ENCODE measurements at regions not wholly inside any gene's neighbourhood (a gene's known extent, or its start where the extent isn't known, plus 50 kb on each side); places are given as distances from the start of the nearest gene placed in this dataset.

- no peaks in the 10 kb centered on the region for H3K36me3 ChIP-seq
- no peak for TF ChIP-seq CTCF (IDR thresholded peaks at IDR 0.05)
Observed at GRCh38 chr5:61824396-61824795, 481.6 kb upstream of the KIF2A start.

GRCh38 chr5:61827445-61827975 is 478.5 kb upstream of the KIF2A start:
- no peak for TF ChIP-seq CTCF (IDR thresholded peaks at IDR 0.05)
- no peaks in the 10 kb centered on the region for H3K9me3 ChIP-seq

More at GRCh38 chr5:61824396-61824795, 481.6 kb upstream of the KIF2A start:
- H3K4me1 ChIP-seq = no peaks in the 10 kb centered on the region
- no peak overlapping the region for H3K4me3 ChIP-seq
- no peaks in the 10 kb centered on the region for H3K27me3 ChIP-seq
- DNase-seq (ENCODE audit: low spot score) = no peak
- no peaks in the 10 kb centered on the region for H3K9me3 ChIP-seq
- H3K27ac ChIP-seq = no peak overlapping the region

DNA sequence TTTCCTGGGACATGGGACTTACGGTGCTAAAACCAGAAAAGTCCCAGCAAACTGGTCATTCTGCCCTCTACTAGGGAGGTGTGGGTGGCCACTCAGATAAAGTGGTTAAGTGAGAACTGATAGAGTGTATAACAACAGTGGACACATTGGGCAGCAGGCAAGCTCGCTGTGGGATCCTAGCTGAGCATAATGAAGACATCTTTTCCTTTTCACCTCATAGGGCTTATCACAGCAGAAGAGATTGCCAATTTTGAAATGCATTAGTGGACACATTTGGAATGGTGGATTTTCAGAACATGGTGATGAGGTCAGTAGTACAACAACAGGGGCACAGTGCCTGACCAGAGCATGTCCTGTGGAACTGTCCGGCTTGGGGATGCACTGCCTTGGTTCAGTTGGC is 477.1 kb upstream of the KIF2A start:
- Histone ChIP-seq H3K27me3 (no peaks in the 10 kb centered on the region), H3K9me3 (no peaks in the 10 kb centered on the region), H3K4me1 (no peaks in the 10 kb centered on the region), H3K36me3 (no peaks in the 10 kb centered on the region), H3K4me3 (no peak overlapping the region), H3K27ac (no peak overlapping the region)
- DNase-seq (ENCODE audit: low spot score) = no peak
- TF ChIP-seq CTCF (IDR thresholded peaks at IDR 0.05) = no peak

More at GRCh38 chr5:61827445-61827975, 478.5 kb upstream of the KIF2A start:
- Histone ChIP-seq H3K4me1 (no peaks in the 10 kb centered on the region), H3K4me3 (no peak overlapping the region), H3K27me3 (no peaks in the 10 kb centered on the region), H3K27ac (no peak overlapping the region), H3K36me3 (no peaks in the 10 kb centered on the region)
- no peak for DNase-seq (ENCODE audit: low spot score)

DNA sequence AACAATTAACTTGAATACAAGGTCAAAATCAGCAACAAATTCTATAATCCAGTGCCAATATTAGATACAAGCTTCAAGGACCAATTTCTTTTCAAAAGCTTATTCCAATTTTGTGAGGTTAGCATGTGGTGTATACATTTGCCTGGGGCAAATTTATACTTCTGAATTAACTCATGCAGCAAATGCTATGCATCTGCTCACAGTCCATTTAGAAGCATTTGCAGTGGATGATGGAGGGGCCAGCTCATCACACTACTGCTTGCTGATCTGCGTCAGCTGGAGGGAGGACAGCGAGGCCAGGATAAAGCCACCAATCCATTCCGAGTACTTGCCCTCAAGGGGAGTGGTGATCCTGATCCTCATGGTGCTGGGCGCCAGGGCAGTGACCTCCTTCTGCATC is 474.3 kb upstream of the KIF2A start:
- Histone ChIP-seq H3K4me1 (no peaks in the 10 kb centered on the region), H3K4me3 (no peak overlapping the region), H3K27me3 (no peaks in the 10 kb centered on the region), H3K9me3 (no peaks in the 10 kb centered on the region), H3K36me3 (no peaks in the 10 kb centered on the region), H3K27ac (no peak overlapping the region)
- DNase-seq (ENCODE audit: low spot score) = no peak
- no peak for TF ChIP-seq CTCF (IDR thresholded peaks at IDR 0.05)

GRCh38 chr5:61837788-61838187 is 468.2 kb upstream of the KIF2A start:
- Histone ChIP-seq H3K27ac (no peak overlapping the region), H3K36me3 (no peaks in the 10 kb centered on the region), H3K4me3 (no peak overlapping the region), H3K4me1 (no peaks in the 10 kb centered on the region), H3K27me3 (no peaks in the 10 kb centered on the region), H3K9me3 (no peaks in the 10 kb centered on the region)
- no peak for TF ChIP-seq CTCF (IDR thresholded peaks at IDR 0.05)
- no peak for DNase-seq (ENCODE audit: low spot score)

GRCh38 chr5:61840361-61840760 is 465.6 kb upstream of the KIF2A start:
- no peaks in the 10 kb centered on the region for H3K9me3 ChIP-seq
- no peaks in the 10 kb centered on the region for H3K4me1 ChIP-seq
- no peak for TF ChIP-seq CTCF (IDR thresholded peaks at IDR 0.05)
- H3K36me3 ChIP-seq = no peaks in the 10 kb centered on the region
- no peak overlapping the region for H3K4me3 ChIP-seq
- H3K27me3 ChIP-seq = no peaks in the 10 kb centered on the region
- no peak for DNase-seq (ENCODE audit: low spot score)
- no peak overlapping the region for H3K27ac ChIP-seq
